ENCODE measurements at regions not wholly inside any gene's neighbourhood (a gene's known extent, or its start where the extent isn't known, plus 50 kb on each side); places are given as distances from the start of the nearest gene placed in this dataset.

- no peaks in the 10 kb centered on the region for H3K4me1 ChIP-seq (ENCODE audit: control insufficient read depth, insufficient read depth, low read length, poor library complexity, severe bottlenecking)
- no peaks in the 10 kb centered on the region for H3K9me3 ChIP-seq (ENCODE audit: control insufficient read depth, low read length)
- peaks cover 4% of the 10 kb centered on the region for H3K27me3 ChIP-seq (replicated peaks; ENCODE audit: control insufficient read depth, insufficient read depth, low read length, poor library complexity, severe bottlenecking)
- no peak overlapping the region for H3K4me3 ChIP-seq (ENCODE audit: insufficient read depth, low read depth, low read length, poor library complexity, severe bottlenecking)
- DNase-seq, result no peak
- no peaks in the 10 kb centered on the region for H3K36me3 ChIP-seq (ENCODE audit: control insufficient read depth, insufficient read depth, low read length)
- H3K27ac ChIP-seq (ENCODE audit: insufficient read depth, low read length, poor library complexity, severe bottlenecking), result no peak overlapping the region
Measured at GRCh38 chr3:176814285-176814684, 383.0 kb downstream of the TBL1XR1 start.

DNA sequence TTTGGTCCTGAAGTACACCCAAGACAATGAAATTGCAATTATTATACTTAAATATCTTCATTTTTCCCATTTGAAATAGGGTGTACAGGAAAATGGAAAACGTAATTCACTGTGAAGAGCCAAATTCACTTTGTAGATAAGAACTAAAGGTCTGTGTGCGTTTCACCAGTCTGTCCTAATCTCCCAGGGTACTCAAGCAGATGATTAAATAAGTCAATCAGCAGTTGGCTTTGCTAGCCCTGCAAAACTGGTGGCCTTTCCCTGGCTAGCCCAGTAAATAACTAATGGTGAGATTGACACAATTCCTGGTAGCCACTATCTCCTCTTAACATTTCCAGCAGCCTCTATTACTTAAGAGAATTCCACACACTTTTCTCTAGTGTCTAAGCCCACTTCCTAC, 389.3 kb downstream of the TBL1XR1 start:
- no peak overlapping the region for H3K4me3 ChIP-seq (ENCODE audit: insufficient read depth, low read depth, low read length, poor library complexity, severe bottlenecking)
- DNase-seq, result no peak
- no peaks in the 10 kb centered on the region for H3K27me3 ChIP-seq (replicated peaks; ENCODE audit: control insufficient read depth, insufficient read depth, low read length, poor library complexity, severe bottlenecking)
- H3K36me3 ChIP-seq (ENCODE audit: control insufficient read depth, insufficient read depth, low read length), result no peaks in the 10 kb centered on the region
- no peak overlapping the region for H3K27ac ChIP-seq (ENCODE audit: insufficient read depth, low read length, poor library complexity, severe bottlenecking)
- H3K9me3 ChIP-seq (ENCODE audit: control insufficient read depth, low read length), result no peaks in the 10 kb centered on the region
- H3K4me1 ChIP-seq (ENCODE audit: control insufficient read depth, insufficient read depth, low read length, poor library complexity, severe bottlenecking), result no peaks in the 10 kb centered on the region

DNA sequence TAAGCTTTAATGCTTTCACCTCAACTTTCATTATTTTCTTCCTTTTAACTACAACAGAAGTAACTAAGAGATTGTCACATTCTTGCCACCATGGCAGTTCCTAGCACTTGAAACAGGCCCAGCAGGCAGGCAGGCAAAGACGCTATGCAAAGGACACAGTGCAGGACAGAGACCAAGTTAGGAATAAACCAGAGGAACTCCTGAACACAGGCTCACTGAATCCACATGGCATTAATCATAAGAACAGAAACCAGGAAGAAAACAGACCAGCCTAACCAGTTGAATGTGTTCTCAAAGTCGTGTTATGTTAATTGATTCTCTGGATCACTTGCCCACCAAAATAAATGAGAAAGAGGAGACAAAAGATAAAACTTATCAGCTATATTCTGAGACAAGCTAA, 397.6 kb downstream of the TBL1XR1 start:
- H3K36me3 ChIP-seq (ENCODE audit: control insufficient read depth, insufficient read depth, low read length), result no peaks in the 10 kb centered on the region
- H3K27ac ChIP-seq (ENCODE audit: insufficient read depth, low read length, poor library complexity, severe bottlenecking), result no peak overlapping the region
- no peak overlapping the region for H3K4me3 ChIP-seq (ENCODE audit: insufficient read depth, low read depth, low read length, poor library complexity, severe bottlenecking)
- no peak for DNase-seq
- no peaks in the 10 kb centered on the region for H3K27me3 ChIP-seq (replicated peaks; ENCODE audit: control insufficient read depth, insufficient read depth, low read length, poor library complexity, severe bottlenecking)
- H3K9me3 ChIP-seq (ENCODE audit: control insufficient read depth, low read length), result no peaks in the 10 kb centered on the region
- H3K4me1 ChIP-seq (ENCODE audit: control insufficient read depth, insufficient read depth, low read length, poor library complexity, severe bottlenecking), result no peaks in the 10 kb centered on the region

GRCh38 chr3:176798680-176799079, 398.6 kb downstream of the TBL1XR1 start:
- no peaks in the 10 kb centered on the region for H3K9me3 ChIP-seq (ENCODE audit: control insufficient read depth, low read length)

GRCh38 chr3:176796371-176796770, 400.9 kb downstream of the TBL1XR1 start:
- no peaks in the 10 kb centered on the region for H3K36me3 ChIP-seq (ENCODE audit: control insufficient read depth, insufficient read depth, low read length)
- no peak overlapping the region for H3K27ac ChIP-seq (ENCODE audit: insufficient read depth, low read length, poor library complexity, severe bottlenecking)
- H3K27me3 ChIP-seq (replicated peaks; ENCODE audit: control insufficient read depth, insufficient read depth, low read length, poor library complexity, severe bottlenecking), result no peaks in the 10 kb centered on the region
- H3K4me3 ChIP-seq (ENCODE audit: insufficient read depth, low read depth, low read length, poor library complexity, severe bottlenecking), result no peak overlapping the region
- no peaks in the 10 kb centered on the region for H3K4me1 ChIP-seq (ENCODE audit: control insufficient read depth, insufficient read depth, low read length, poor library complexity, severe bottlenecking)
- H3K9me3 ChIP-seq (ENCODE audit: control insufficient read depth, low read length), result no peaks in the 10 kb centered on the region
- no peak for DNase-seq

More at GRCh38 chr3:176798680-176799079, 398.6 kb downstream of the TBL1XR1 start:
- Histone ChIP-seq H3K36me3 (ENCODE audit: control insufficient read depth, insufficient read depth, low read length) (no peaks in the 10 kb centered on the region), H3K27me3 (replicated peaks; ENCODE audit: control insufficient read depth, insufficient read depth, low read length, poor library complexity, severe bottlenecking) (no peaks in the 10 kb centered on the region), H3K4me3 (ENCODE audit: insufficient read depth, low read depth, low read length, poor library complexity, severe bottlenecking) (no peak overlapping the region), H3K4me1 (ENCODE audit: control insufficient read depth, insufficient read depth, low read length, poor library complexity, severe bottlenecking) (no peaks in the 10 kb centered on the region), H3K27ac (ENCODE audit: insufficient read depth, low read length, poor library complexity, severe bottlenecking) (no peak overlapping the region)
- no peak for DNase-seq

DNA sequence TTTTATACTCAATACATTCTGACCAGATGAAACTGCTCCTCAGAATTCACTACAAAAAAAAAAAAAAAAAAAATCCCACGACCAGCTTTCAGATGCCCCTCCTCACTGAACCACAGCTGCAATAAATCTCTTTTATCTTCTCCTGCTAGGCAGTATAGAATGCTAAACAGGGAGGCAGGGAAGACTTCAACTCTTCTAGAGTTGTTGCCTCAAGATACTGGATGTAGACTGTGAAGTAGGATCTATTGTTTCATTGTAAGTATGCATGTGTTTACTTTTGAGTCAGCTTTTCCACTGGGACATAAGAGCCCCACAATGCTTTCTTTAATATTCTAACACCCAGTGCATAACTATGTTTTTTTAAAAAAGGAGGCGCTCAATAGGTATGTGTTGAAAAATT, 401.4 kb downstream of the TBL1XR1 start:
- H3K36me3 ChIP-seq (ENCODE audit: control insufficient read depth, insufficient read depth, low read length), result no peaks in the 10 kb centered on the region
- DNase-seq, result no peak
- H3K4me1 ChIP-seq (ENCODE audit: control insufficient read depth, insufficient read depth, low read length, poor library complexity, severe bottlenecking), result no peaks in the 10 kb centered on the region
- no peaks in the 10 kb centered on the region for H3K27me3 ChIP-seq (replicated peaks; ENCODE audit: control insufficient read depth, insufficient read depth, low read length, poor library complexity, severe bottlenecking)
- no peaks in the 10 kb centered on the region for H3K9me3 ChIP-seq (ENCODE audit: control insufficient read depth, low read length)
- H3K4me3 ChIP-seq (ENCODE audit: insufficient read depth, low read depth, low read length, poor library complexity, severe bottlenecking), result no peak overlapping the region
- no peak overlapping the region for H3K27ac ChIP-seq (ENCODE audit: insufficient read depth, low read length, poor library complexity, severe bottlenecking)

- no peak for DNase-seq
- Histone ChIP-seq H3K4me1 (ENCODE audit: control insufficient read depth, insufficient read depth, low read length, poor library complexity, severe bottlenecking) (no peaks in the 10 kb centered on the region), H3K27me3 (replicated peaks; ENCODE audit: control insufficient read depth, insufficient read depth, low read length, poor library complexity, severe bottlenecking) (no peaks in the 10 kb centered on the region), H3K27ac (ENCODE audit: insufficient read depth, low read length, poor library complexity, severe bottlenecking) (no peak overlapping the region), H3K36me3 (ENCODE audit: control insufficient read depth, insufficient read depth, low read length) (no peaks in the 10 kb centered on the region), H3K9me3 (ENCODE audit: control insufficient read depth, low read length) (no peaks in the 10 kb centered on the region), H3K4me3 (ENCODE audit: insufficient read depth, low read depth, low read length, poor library complexity, severe bottlenecking) (no peak overlapping the region)
Measured at GRCh38 chr3:176794406-176794805, 402.9 kb downstream of the TBL1XR1 start.

- Histone ChIP-seq H3K9me3 (ENCODE audit: control insufficient read depth, low read length) (no peaks in the 10 kb centered on the region), H3K4me1 (ENCODE audit: control insufficient read depth, insufficient read depth, low read length, poor library complexity, severe bottlenecking) (no peaks in the 10 kb centered on the region), H3K27ac (ENCODE audit: insufficient read depth, low read length, poor library complexity, severe bottlenecking) (no peak overlapping the region), H3K4me3 (ENCODE audit: insufficient read depth, low read depth, low read length, poor library complexity, severe bottlenecking) (no peak overlapping the region), H3K36me3 (ENCODE audit: control insufficient read depth, insufficient read depth, low read length) (no peaks in the 10 kb centered on the region), H3K27me3 (replicated peaks; ENCODE audit: control insufficient read depth, insufficient read depth, low read length, poor library complexity, severe bottlenecking) (no peaks in the 10 kb centered on the region)
- DNase-seq, result no peak
Measured at GRCh38 chr3:176789947-176790346, 407.3 kb downstream of the TBL1XR1 start.

- H3K9me3 ChIP-seq (ENCODE audit: control insufficient read depth, low read length), result no peaks in the 10 kb centered on the region
- H3K27me3 ChIP-seq (replicated peaks; ENCODE audit: control insufficient read depth, insufficient read depth, low read length, poor library complexity, severe bottlenecking), result no peaks in the 10 kb centered on the region
- H3K4me1 ChIP-seq (ENCODE audit: control insufficient read depth, insufficient read depth, low read length, poor library complexity, severe bottlenecking), result no peaks in the 10 kb centered on the region
- H3K36me3 ChIP-seq (ENCODE audit: control insufficient read depth, insufficient read depth, low read length), result no peaks in the 10 kb centered on the region
- H3K27ac ChIP-seq (ENCODE audit: insufficient read depth, low read length, poor library complexity, severe bottlenecking), result no peak overlapping the region
- DNase-seq, result no peak
- no peak overlapping the region for H3K4me3 ChIP-seq (ENCODE audit: insufficient read depth, low read depth, low read length, poor library complexity, severe bottlenecking)
Measured at GRCh38 chr3:176789281-176789705, 408.0 kb downstream of the TBL1XR1 start.

- H3K9me3 ChIP-seq (ENCODE audit: control insufficient read depth, low read length), result no peaks in the 10 kb centered on the region
- no peaks in the 10 kb centered on the region for H3K27me3 ChIP-seq (replicated peaks; ENCODE audit: control insufficient read depth, insufficient read depth, low read length, poor library complexity, severe bottlenecking)
- DNase-seq, result no peak
- no peak overlapping the region for H3K4me3 ChIP-seq (ENCODE audit: insufficient read depth, low read depth, low read length, poor library complexity, severe bottlenecking)
- no peak overlapping the region for H3K27ac ChIP-seq (ENCODE audit: insufficient read depth, low read length, poor library complexity, severe bottlenecking)
- H3K36me3 ChIP-seq (ENCODE audit: control insufficient read depth, insufficient read depth, low read length), result no peaks in the 10 kb centered on the region
- no peaks in the 10 kb centered on the region for H3K4me1 ChIP-seq (ENCODE audit: control insufficient read depth, insufficient read depth, low read length, poor library complexity, severe bottlenecking)
Measured at GRCh38 chr3:176787506-176787905, 409.8 kb downstream of the TBL1XR1 start.

- no peak overlapping the region for H3K4me3 ChIP-seq (ENCODE audit: insufficient read depth, low read depth, low read length, poor library complexity, severe bottlenecking)
- DNase-seq, result no peak
- no peaks in the 10 kb centered on the region for H3K4me1 ChIP-seq (ENCODE audit: control insufficient read depth, insufficient read depth, low read length, poor library complexity, severe bottlenecking)
- H3K27me3 ChIP-seq (replicated peaks; ENCODE audit: control insufficient read depth, insufficient read depth, low read length, poor library complexity, severe bottlenecking), result no peaks in the 10 kb centered on the region
- H3K36me3 ChIP-seq (ENCODE audit: control insufficient read depth, insufficient read depth, low read length), result no peaks in the 10 kb centered on the region
- H3K27ac ChIP-seq (ENCODE audit: insufficient read depth, low read length, poor library complexity, severe bottlenecking), result no peak overlapping the region
- no peaks in the 10 kb centered on the region for H3K9me3 ChIP-seq (ENCODE audit: control insufficient read depth, low read length)
Measured at GRCh38 chr3:176785171-176785570, 412.1 kb downstream of the TBL1XR1 start.
